H9 (cell line): ENCODE measurements at regions not wholly inside any gene's neighbourhood (a gene's known extent, or its start where the extent isn't known, plus 50 kb on each side); places are given as distances from the start of the nearest gene placed in this dataset.

Source experiments
- DNase-seq: peaks from one replicate; pipeline ENCODE4 v3.0.0-alpha.2; 2017
- H2AFZ ChIP-seq: one replicate; pipeline ENCODE4 v1.6.1; 2013; ENCODE audit warnings: mild to moderate bottlenecking, low read length, control low read depth, moderate library complexity
- H2AK5ac ChIP-seq: 2 replicates; pipeline ENCODE4 v1.6.1; 2013; ENCODE audit warnings: low read length, control low read depth, mixed read lengths; ENCODE audit not compliant: insufficient read length
- H2BK120ac ChIP-seq: one replicate; pipeline ENCODE4 v1.6.1; 2013; ENCODE audit warnings: low read depth, mild to moderate bottlenecking, low read length, control low read depth, inconsistent platforms; ENCODE audit not compliant: poor library complexity, severe bottlenecking
- H2BK12ac ChIP-seq: 2 replicates; pipeline ENCODE4 v1.6.1; 2013; ENCODE audit warnings: low read length, control low read depth, mixed read lengths, low read depth; ENCODE audit not compliant: insufficient read length
- H2BK15ac ChIP-seq: 2 replicates; pipeline ENCODE4 v1.6.1; 2013; ENCODE audit warnings: low read depth, low read length, control low read depth
- H2BK20ac ChIP-seq: one replicate; pipeline ENCODE4 v1.6.1; 2013; ENCODE audit warnings: low read depth, mild to moderate bottlenecking, low read length, control low read depth, inconsistent platforms; ENCODE audit not compliant: poor library complexity, severe bottlenecking
- H2BK5ac ChIP-seq: 2 replicates; pipeline ENCODE4 v1.6.1; 2013; ENCODE audit warnings: low read length, control low read depth, mixed read lengths; ENCODE audit not compliant: insufficient read length
- H3K14ac ChIP-seq: 2 replicates; pipeline ENCODE4 v1.6.1; 2013; ENCODE audit warnings: low read length, control low read depth; ENCODE audit not compliant: insufficient read depth
- H3K18ac ChIP-seq: 2 replicates; pipeline ENCODE4 v1.6.1; 2013; ENCODE audit warnings: low read depth, mild to moderate bottlenecking, mixed read lengths, low read length, control low read depth; ENCODE audit not compliant: insufficient read length
- H3K23ac ChIP-seq: 2 replicates; pipeline ENCODE4 v1.6.1; 2013; ENCODE audit warnings: low read length, control low read depth, mixed read lengths, low read depth; ENCODE audit not compliant: insufficient read length
- H3K23me2 ChIP-seq: 2 replicates; pipeline ENCODE4 v1.6.1; 2013; ENCODE audit warnings: low read depth, mild to moderate bottlenecking, mixed read lengths, low read length, control low read depth; ENCODE audit not compliant: insufficient read length, poor library complexity, severe bottlenecking
- H3K27ac ChIP-seq: 2 replicates; pipeline ENCODE4 v1.5.1; 2013; ENCODE audit warnings: low read length, control low read depth, mixed read lengths, low read depth; ENCODE audit not compliant: insufficient read length
- H3K27me3 ChIP-seq: 2 replicates; pipeline ENCODE4 v1.6.1; 2013; ENCODE audit warnings: low read length, control low read depth, inconsistent platforms; ENCODE audit not compliant: insufficient read depth
- H3K4ac ChIP-seq: 2 replicates; pipeline ENCODE4 v1.6.1; 2013; ENCODE audit warnings: low read depth, mild to moderate bottlenecking, control low read depth, inconsistent platforms, low read length, moderate library complexity
- H3K4me1 ChIP-seq: 2 replicates; pipeline ENCODE4 v1.6.1; 2013; ENCODE audit warnings: low read length, control low read depth, inconsistent platforms; ENCODE audit not compliant: insufficient read depth
- H3K4me2 ChIP-seq: 2 replicates; pipeline ENCODE4 v1.6.1; 2013; ENCODE audit warnings: low read length, control low read depth, mixed read lengths; ENCODE audit not compliant: insufficient read length, insufficient read depth
- H3K56ac ChIP-seq: 2 replicates; pipeline ENCODE4 v1.6.1; 2013; ENCODE audit warnings: low read depth, mild to moderate bottlenecking, mixed read lengths, low read length, control low read depth; ENCODE audit not compliant: insufficient read length
- H3K79me1 ChIP-seq: 2 replicates; pipeline ENCODE4 v1.6.1; 2013; ENCODE audit warnings: low read depth, mild to moderate bottlenecking, moderate library complexity, low read length, control low read depth, inconsistent platforms; ENCODE audit not compliant: insufficient read depth, poor library complexity, severe bottlenecking
- H3K79me2 ChIP-seq: 2 replicates; pipeline ENCODE4 v1.6.1; 2013; ENCODE audit warnings: low read length, control low read depth, inconsistent platforms; ENCODE audit not compliant: insufficient read depth
- H3K9ac ChIP-seq: 2 replicates; pipeline ENCODE4 v1.6.1; 2013; ENCODE audit warnings: low read length, control low read depth, mixed read lengths; ENCODE audit not compliant: insufficient read length; ENCODE audit errors: extremely low read depth
- H3K9me3 ChIP-seq: one replicate; pipeline ENCODE4 v1.6.1; 2013; ENCODE audit warnings: low read depth, low read length, inconsistent platforms; ENCODE audit not compliant: control insufficient read depth
- H3T11ph ChIP-seq: one replicate; pipeline ENCODE4 v1.6.1; 2013; ENCODE audit warnings: mild to moderate bottlenecking, low read length, control low read depth, inconsistent platforms
- H4K20me1 ChIP-seq: one replicate; pipeline ENCODE4 v1.6.1; 2013; ENCODE audit not compliant: control insufficient read depth, insufficient read length, insufficient read depth
- H4K5ac ChIP-seq: 2 replicates; pipeline ENCODE4 v1.6.1; 2013; ENCODE audit warnings: low read depth, mild to moderate bottlenecking, mixed read lengths, low read length, control low read depth; ENCODE audit not compliant: insufficient read length
- H4K8ac ChIP-seq: replicated peaks from 2 replicates; pipeline ENCODE4 v1.6.1; 2013; ENCODE audit warnings: low read length, control low read depth, mixed read lengths, low read depth; ENCODE audit not compliant: insufficient read length
- H4K91ac ChIP-seq: 2 replicates; pipeline ENCODE4 v1.6.1; 2013; ENCODE audit warnings: low read depth, mild to moderate bottlenecking, moderate library complexity, mixed read lengths, low read length, control low read depth; ENCODE audit not compliant: insufficient read length
- H3K27ac Mint-ChIP-seq, 3 experiments: 2 replicates in 2 of 3; 3 replicates in 1 of 3; pipeline ENCODE4 v1.8.0; 2020 to 2021; ENCODE audit warnings: mixed read lengths in 3 of 3, mild to moderate bottlenecking in 1 of 3, moderate library complexity in 1 of 3
- H3K27me3 Mint-ChIP-seq: 2 replicates; pipeline ENCODE4 v1.8.0; 2021; ENCODE audit warnings: low read depth, mild to moderate bottlenecking, moderate library complexity, mixed read lengths
- H3K36me3 Mint-ChIP-seq, 3 experiments: 2 replicates in 2 of 3; 3 replicates in 1 of 3; pipeline ENCODE4 v1.8.0; 2020 to 2021; ENCODE audit warnings: low read depth in 3 of 3, mixed read lengths in 3 of 3; ENCODE audit not compliant: insufficient read depth in 1 of 3
- H3K4me1 Mint-ChIP-seq, 2 experiments: 2 replicates each; pipeline ENCODE4 v1.8.0; 2020; ENCODE audit warnings: mixed read lengths in 2 of 2
- H3K4me3 Mint-ChIP-seq, 2 experiments: 2 replicates in 1 of 2; 3 replicates in 1 of 2; pipeline ENCODE4 v1.8.0; 2020 to 2021; ENCODE audit warnings: mild to moderate bottlenecking in 2 of 2, mixed read lengths in 2 of 2, moderate library complexity in 1 of 2
- H3K9me3 Mint-ChIP-seq, 2 experiments: 2 replicates in 1 of 2; 3 replicates in 1 of 2; pipeline ENCODE4 v1.8.0; 2020; ENCODE audit warnings: mild to moderate bottlenecking in 2 of 2, mixed read lengths in 2 of 2, moderate library complexity in 1 of 2
- WGBS: extraction: QIAGEN DNeasy Blood & Tissue Kit; methylation state at CpG from one replicate; pipeline ENCODE4 v1.1.7; 2013; ENCODE audit warnings: missing lambda C conversion rate, low lambda C conversion rate, mixed read lengths; ENCODE audit not compliant: insufficient read length; ENCODE audit errors: extremely low coverage; 5-methylcytosine and 5-hydroxymethylcytosine counted together
- TF ChIP-seq, protein P1 (sequence below): fragments of 200-600 bp; sonication (generic); conservative IDR thresholded peaks from 3 replicates; pipeline ENCODE4 v1.8.0; 2021; ENCODE audit warnings: antibody characterized with exemption, mild to moderate bottlenecking

DNA sequence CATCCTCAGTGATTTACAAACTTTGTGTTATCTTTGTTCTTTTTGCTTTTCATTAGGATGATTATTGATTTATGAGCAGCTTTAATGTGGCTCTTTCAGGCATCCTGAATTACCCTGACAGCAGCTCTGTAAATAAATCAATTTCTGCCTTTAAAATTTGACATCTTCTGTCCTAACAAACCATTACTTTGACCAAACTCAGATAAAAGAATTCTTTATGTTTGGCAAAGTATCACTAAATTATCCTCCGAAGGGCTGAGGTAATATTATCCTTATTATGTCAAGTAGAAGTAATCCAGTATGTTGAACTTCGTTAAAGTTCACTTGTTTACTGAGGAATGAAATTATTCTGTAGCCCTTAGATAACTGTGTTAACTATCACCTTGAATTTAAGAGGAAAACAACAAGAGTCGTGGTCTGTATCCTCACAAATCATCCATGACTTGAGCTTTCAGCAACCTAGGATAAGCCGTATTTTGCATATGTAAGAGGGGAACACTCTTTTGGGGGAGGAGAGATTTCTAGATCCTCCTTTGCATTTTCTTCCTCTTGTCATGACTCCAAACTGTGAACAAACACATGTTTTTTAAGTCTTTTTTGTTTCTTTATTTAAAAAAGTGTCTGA is 173.2 kb upstream of the STAC start:
- no peak overlapping the region for H3K4me2 ChIP-seq
- H3K36me3 Mint-ChIP-seq = no peaks in the 10 kb centered on the region
- H3K27ac Mint-ChIP-seq = no peak overlapping the region; a peak in 1 of 7 replicates

More for the DNA sequence above, 173.2 kb upstream of the STAC start:
- H3K27me3 Mint-ChIP-seq = no peaks in the 10 kb centered on the region
- Histone ChIP-seq H2BK120ac (no peak overlapping the region), H3K79me2 (no peaks in the 10 kb centered on the region), H3K18ac (no peak overlapping the region), H3K9ac (no peak overlapping the region), H3K23ac (no peak overlapping the region), H3K79me1 (no peaks in the 10 kb centered on the region), H3T11ph (no peak overlapping the region), H3K14ac (no peak overlapping the region), H3K4me1 (no peaks in the 10 kb centered on the region), H4K20me1 (no peaks in the 10 kb centered on the region), H3K27ac (no peak overlapping the region), H3K23me2 (no peaks in the 10 kb centered on the region), H2BK12ac (no peak overlapping the region), H3K9me3 (no peaks in the 10 kb centered on the region), H2BK15ac (no peak overlapping the region), H4K91ac (no peak overlapping the region), H2BK5ac (no peak overlapping the region), H2BK20ac (no peak overlapping the region), H3K27me3 (no peaks in the 10 kb centered on the region), H2AFZ (no peak overlapping the region), H4K8ac (no peak overlapping the region), H3K4ac (no peak overlapping the region), H2AK5ac (no peak overlapping the region), H4K5ac (no peak overlapping the region), H3K56ac (no peak overlapping the region)
- DNase-seq = no peak
- H3K9me3 Mint-ChIP-seq = no peaks in the 10 kb centered on the region; a peak in 1 of 5 replicates
- H3K4me1 Mint-ChIP-seq = peaks cover 18 to 24% of the 10 kb centered on the region in 2 experiments
- no CpG with 5 or more reads among the region's 4 CpGs for WGBS
- TF ChIP-seq, protein P1, sequence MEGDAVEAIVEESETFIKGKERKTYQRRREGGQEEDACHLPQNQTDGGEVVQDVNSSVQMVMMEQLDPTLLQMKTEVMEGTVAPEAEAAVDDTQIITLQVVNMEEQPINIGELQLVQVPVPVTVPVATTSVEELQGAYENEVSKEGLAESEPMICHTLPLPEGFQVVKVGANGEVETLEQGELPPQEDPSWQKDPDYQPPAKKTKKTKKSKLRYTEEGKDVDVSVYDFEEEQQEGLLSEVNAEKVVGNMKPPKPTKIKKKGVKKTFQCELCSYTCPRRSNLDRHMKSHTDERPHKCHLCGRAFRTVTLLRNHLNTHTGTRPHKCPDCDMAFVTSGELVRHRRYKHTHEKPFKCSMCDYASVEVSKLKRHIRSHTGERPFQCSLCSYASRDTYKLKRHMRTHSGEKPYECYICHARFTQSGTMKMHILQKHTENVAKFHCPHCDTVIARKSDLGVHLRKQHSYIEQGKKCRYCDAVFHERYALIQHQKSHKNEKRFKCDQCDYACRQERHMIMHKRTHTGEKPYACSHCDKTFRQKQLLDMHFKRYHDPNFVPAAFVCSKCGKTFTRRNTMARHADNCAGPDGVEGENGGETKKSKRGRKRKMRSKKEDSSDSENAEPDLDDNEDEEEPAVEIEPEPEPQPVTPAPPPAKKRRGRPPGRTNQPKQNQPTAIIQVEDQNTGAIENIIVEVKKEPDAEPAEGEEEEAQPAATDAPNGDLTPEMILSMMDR = no peak
- H3K4me3 Mint-ChIP-seq = no peak overlapping the region; a peak in 1 of 5 replicates
